ENCODE measurements at regions not wholly inside any gene's neighbourhood (a gene's known extent, or its start where the extent isn't known, plus 50 kb on each side); places are given as distances from the start of the nearest gene placed in this dataset.

DNA sequence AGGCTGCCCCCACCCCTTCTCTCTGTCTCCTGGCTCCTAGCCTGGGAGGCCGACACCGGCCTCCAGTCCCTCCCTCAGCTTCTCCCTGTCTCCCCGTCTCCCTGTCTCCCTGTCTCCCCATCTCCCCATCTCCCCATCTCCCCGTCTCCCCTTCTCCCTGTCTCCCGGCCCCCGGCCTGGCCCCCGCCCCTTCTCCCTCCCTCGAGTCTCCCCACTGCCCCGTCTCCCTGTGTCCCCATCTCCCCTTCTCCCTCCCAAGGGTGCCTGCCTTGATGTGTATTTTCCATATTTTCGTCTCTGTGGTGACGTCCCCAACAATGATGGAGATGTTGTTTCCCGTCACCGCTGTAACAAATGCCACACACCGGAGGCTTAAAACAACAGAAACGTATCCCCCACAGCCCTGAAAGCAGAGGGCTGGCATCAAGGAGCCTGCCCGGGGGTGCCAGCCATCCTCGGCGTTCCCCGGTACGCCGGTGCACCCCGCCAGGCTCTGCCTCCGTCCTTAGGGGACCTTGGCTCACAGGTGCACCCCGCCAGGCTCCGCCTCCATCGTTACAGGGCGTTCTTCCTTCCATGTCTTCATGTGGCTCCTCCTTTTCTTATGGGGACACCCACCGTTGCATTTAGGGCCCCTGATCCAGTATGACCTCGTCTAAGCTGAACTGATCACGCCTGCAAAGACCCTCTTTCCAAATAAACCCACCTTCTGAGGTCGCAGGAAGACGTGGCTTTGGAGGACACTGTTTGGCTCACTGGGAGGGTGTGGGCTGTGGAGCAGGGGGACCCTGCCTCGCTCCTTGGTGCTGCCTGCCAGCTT lies 151.6 kb downstream of the NPIPB11 start:
- TF ChIP-seq, protein P1, sequence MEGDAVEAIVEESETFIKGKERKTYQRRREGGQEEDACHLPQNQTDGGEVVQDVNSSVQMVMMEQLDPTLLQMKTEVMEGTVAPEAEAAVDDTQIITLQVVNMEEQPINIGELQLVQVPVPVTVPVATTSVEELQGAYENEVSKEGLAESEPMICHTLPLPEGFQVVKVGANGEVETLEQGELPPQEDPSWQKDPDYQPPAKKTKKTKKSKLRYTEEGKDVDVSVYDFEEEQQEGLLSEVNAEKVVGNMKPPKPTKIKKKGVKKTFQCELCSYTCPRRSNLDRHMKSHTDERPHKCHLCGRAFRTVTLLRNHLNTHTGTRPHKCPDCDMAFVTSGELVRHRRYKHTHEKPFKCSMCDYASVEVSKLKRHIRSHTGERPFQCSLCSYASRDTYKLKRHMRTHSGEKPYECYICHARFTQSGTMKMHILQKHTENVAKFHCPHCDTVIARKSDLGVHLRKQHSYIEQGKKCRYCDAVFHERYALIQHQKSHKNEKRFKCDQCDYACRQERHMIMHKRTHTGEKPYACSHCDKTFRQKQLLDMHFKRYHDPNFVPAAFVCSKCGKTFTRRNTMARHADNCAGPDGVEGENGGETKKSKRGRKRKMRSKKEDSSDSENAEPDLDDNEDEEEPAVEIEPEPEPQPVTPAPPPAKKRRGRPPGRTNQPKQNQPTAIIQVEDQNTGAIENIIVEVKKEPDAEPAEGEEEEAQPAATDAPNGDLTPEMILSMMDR (IDR thresholded peaks at IDR 0.05; ENCODE audit: insufficient read depth, low read length, poor library complexity, severe bottlenecking), result no peak
- TF ChIP-seq EZH2phosphoT487 (conservative IDR thresholded peaks at IDR 0.05; ENCODE audit: low read length), result no peak
